A673 (cell line): ENCODE measurements at regions not wholly inside any gene's neighbourhood (a gene's known extent, or its start where the extent isn't known, plus 50 kb on each side); places are given as distances from the start of the nearest gene placed in this dataset.
"Not testable (repeated sequence)": the region's sequence is repeated elsewhere in the genome, so short reads cannot be mapped to it uniquely, and the experiment has no call there.

Source experiments
- BruUV-seq: library from RNA; stranded (reverse); fragments of 400-500 nt; replicated peaks from 2 replicates; lab custom pipeline; 2021; lab: Mats Ljungman, UMichigan
- CTCF ChIA-PET: fragments of 300-600 bp; sonication (Branson Sonifier 250); formaldehyde crosslinking; loops from one replicate; lab custom pipeline; 2022; ENCODE audit warnings: antibody characterized with exemption; lab: Charles Lee
- POLR2A ChIA-PET: fragments of 300-600 bp; sonication (Branson Sonifier 250); formaldehyde crosslinking; loops from one replicate; lab custom pipeline; 2022; ENCODE audit warnings: antibody characterized with exemption; ENCODE audit not compliant: low non-redundant PET; lab: Charles Lee
- DNase-seq: peaks from one replicate; pipeline ENCODE4 v3.0.0-alpha.2; 2015; ENCODE audit warnings: low spot score
- H3K27ac ChIP-seq: fragments of 200-600 bp; sonication (generic); 2 replicates; pipeline ENCODE4 v1.5.1; 2016; ENCODE audit warnings: mixed run types, low read depth, mild to moderate bottlenecking, mixed read lengths, antibody characterized with exemption, low read length; ENCODE audit not compliant: poor library complexity, severe bottlenecking
- H3K27me3 ChIP-seq: fragments of 200-600 bp; sonication (generic); replicated peaks from 2 replicates; pipeline ENCODE4 v1.6.1; 2017; ENCODE audit warnings: mixed run types, low read depth, mild to moderate bottlenecking, mixed read lengths, antibody characterized with exemption, low read length; ENCODE audit not compliant: insufficient read depth, poor library complexity
- H3K36me3 ChIP-seq: fragments of 200-600 bp; sonication (generic); 2 replicates; pipeline ENCODE4 v1.6.1; 2016; ENCODE audit warnings: mixed run types, mild to moderate bottlenecking, mixed read lengths, antibody characterized with exemption, low read length; ENCODE audit not compliant: insufficient read depth, poor library complexity, severe bottlenecking
- H3K4me1 ChIP-seq: fragments of 200-600 bp; sonication (generic); 2 replicates; pipeline ENCODE4 v1.6.1; 2017; ENCODE audit warnings: mixed run types, mild to moderate bottlenecking, mixed read lengths, antibody characterized with exemption, low read length; ENCODE audit not compliant: insufficient read depth, poor library complexity, severe bottlenecking
- H3K4me3 ChIP-seq: fragments of 200-600 bp; sonication (generic); 2 replicates; pipeline ENCODE4 v1.5.1; 2016; ENCODE audit warnings: low read depth, mixed run types, mild to moderate bottlenecking, mixed read lengths, low read length; ENCODE audit not compliant: poor library complexity, severe bottlenecking
- H3K9me3 ChIP-seq: fragments of 200-600 bp; sonication (generic); 2 replicates; pipeline ENCODE4 v1.6.1; 2016; ENCODE audit warnings: mixed run types, low read depth, mild to moderate bottlenecking, mixed read lengths, antibody characterized with exemption, low read length; ENCODE audit not compliant: poor library complexity, severe bottlenecking
- EZH2 ChIP-seq: fragments of 200-600 bp; sonication (generic); IDR thresholded peaks from 2 replicates; pipeline ENCODE4 v1.6.1; 2017; ENCODE audit warnings: borderline replicate concordance, low read depth, mild to moderate bottlenecking, mixed read lengths, antibody characterized with exemption, low read length; ENCODE audit not compliant: poor library complexity, severe bottlenecking
- intact Hi-C: fragments of 100-400 bp; cut with micrococcal nuclease; formaldehyde crosslinking; loops from one replicate; pipeline ENCODE4 v1.10.0; 2022; ENCODE audit not compliant: unreplicated experiment
- TF ChIP-seq, protein P1 (sequence below): fragments of 300-800, 200-600 bp; sonication (generic); conservative IDR thresholded peaks from 2 replicates; pipeline ENCODE4 v1.5.1; 2017; ENCODE audit warnings: low read depth, mild to moderate bottlenecking, antibody characterized with exemption, low read length, moderate library complexity, mixed read lengths

GRCh38 chr3:82629937-82630336, 868.5 kb upstream of the GBE1 start:
- CTCF ChIA-PET, result no interaction called here
- H3K9me3 ChIP-seq, result peaks cover 15% of the 10 kb centered on the region
- no peak for DNase-seq
- no peaks in the 10 kb centered on the region for H3K27me3 ChIP-seq
- no peaks in the 10 kb centered on the region for H3K36me3 ChIP-seq
- no TSS peak for BruUV-seq
- intact Hi-C loops, result no loop called here
- no peaks in the 10 kb centered on the region for H3K4me1 ChIP-seq
- POLR2A ChIA-PET, result no interaction called here
- TF ChIP-seq, protein P1, sequence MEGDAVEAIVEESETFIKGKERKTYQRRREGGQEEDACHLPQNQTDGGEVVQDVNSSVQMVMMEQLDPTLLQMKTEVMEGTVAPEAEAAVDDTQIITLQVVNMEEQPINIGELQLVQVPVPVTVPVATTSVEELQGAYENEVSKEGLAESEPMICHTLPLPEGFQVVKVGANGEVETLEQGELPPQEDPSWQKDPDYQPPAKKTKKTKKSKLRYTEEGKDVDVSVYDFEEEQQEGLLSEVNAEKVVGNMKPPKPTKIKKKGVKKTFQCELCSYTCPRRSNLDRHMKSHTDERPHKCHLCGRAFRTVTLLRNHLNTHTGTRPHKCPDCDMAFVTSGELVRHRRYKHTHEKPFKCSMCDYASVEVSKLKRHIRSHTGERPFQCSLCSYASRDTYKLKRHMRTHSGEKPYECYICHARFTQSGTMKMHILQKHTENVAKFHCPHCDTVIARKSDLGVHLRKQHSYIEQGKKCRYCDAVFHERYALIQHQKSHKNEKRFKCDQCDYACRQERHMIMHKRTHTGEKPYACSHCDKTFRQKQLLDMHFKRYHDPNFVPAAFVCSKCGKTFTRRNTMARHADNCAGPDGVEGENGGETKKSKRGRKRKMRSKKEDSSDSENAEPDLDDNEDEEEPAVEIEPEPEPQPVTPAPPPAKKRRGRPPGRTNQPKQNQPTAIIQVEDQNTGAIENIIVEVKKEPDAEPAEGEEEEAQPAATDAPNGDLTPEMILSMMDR, result no peak
- no peak for TF ChIP-seq EZH2
- no peak overlapping the region for H3K27ac ChIP-seq
- no peak overlapping the region for H3K4me3 ChIP-seq

- ChIA-PET POLR2A (no interaction called here), CTCF (no interaction called here)
- H3K27ac ChIP-seq, result no peak overlapping the region
- intact Hi-C loops, result no loop called here
- H3K36me3 ChIP-seq, result no peaks in the 10 kb centered on the region
- no peaks in the 10 kb centered on the region for H3K27me3 ChIP-seq
- no peaks in the 10 kb centered on the region for H3K4me1 ChIP-seq
- BruUV-seq, result no TSS peak
- no peak overlapping the region for H3K4me3 ChIP-seq
- no peak for TF ChIP-seq EZH2
- TF ChIP-seq, protein P1, result no peak
- H3K9me3 ChIP-seq, result peaks cover 13% of the 10 kb centered on the region
- DNase-seq, result no peak
Observed at GRCh38 chr3:82628385-82629014, 867.1 kb upstream of the GBE1 start.

DNA sequence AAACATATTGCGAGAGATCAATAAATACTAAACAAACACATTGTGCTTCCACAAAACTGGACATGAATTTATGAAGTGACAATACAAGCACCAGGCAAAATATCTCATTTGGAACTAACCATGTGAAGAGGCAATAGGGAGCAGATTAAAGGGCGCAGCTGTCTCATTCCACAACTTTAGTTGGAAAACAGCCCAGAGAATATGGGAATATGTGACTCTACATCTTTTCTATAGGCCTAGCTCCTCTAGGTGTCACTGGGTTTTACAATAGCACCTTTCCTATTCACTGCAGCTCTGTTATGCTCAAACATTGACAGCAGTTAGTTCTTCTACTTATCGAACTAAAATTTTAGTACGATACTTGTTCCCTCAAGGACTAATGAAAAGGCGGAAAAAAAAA, 866.3 kb upstream of the GBE1 start:
- peaks cover 10% of the 10 kb centered on the region for H3K9me3 ChIP-seq
- no peak for DNase-seq
- H3K4me3 ChIP-seq, result no peak overlapping the region
- no TSS peak for BruUV-seq
- no peak overlapping the region for H3K27ac ChIP-seq
- POLR2A ChIA-PET, result no interaction called here
- CTCF ChIA-PET, result no interaction called here
- no peaks in the 10 kb centered on the region for H3K27me3 ChIP-seq
- H3K4me1 ChIP-seq, result no peaks in the 10 kb centered on the region
- no peaks in the 10 kb centered on the region for H3K36me3 ChIP-seq
- TF ChIP-seq, protein P1, result no peak
- intact Hi-C loops, result no loop called here

GRCh38 chr3:82620744-82621143, 859.3 kb upstream of the GBE1 start:
- BruUV-seq, intact Hi-C loops, H3K36me3 ChIP-seq, H3K4me3 ChIP-seq, POLR2A ChIA-PET, H3K27me3 ChIP-seq, CTCF ChIA-PET, H3K27ac ChIP-seq, DNase-seq, H3K9me3 ChIP-seq, H3K4me1 ChIP-seq: not testable (repeated sequence)
